SK-N-SH (cell line): ENCODE measurements at regions not wholly inside any gene's neighbourhood (a gene's known extent, or its start where the extent isn't known, plus 50 kb on each side); places are given as distances from the start of the nearest gene placed in this dataset.
A peak's percentile ranks its signal among the peaks of the same experiment; 100 is the strongest.

Experiments
- CTCF ChIA-PET: fragments of 300-600, 350-600 bp; formaldehyde crosslinking; extraction: SDS; loops from one replicate; lab custom pipeline; 2021; lab: Yijun Ruan, JAX
- POLR2A ChIA-PET: fragments of 350-600 bp; sonication (Branson Sonifier 250); formaldehyde crosslinking; extraction: SDS; loops from one replicate; lab custom pipeline; 2020; ENCODE audit warnings: antibody characterized with exemption, inconsistent platforms; lab: Yijun Ruan, JAX
- DNase-seq: peaks from one replicate; pipeline ENCODE4 v3.0.0; 2012
- H2AFZ ChIP-seq: fragments of 200-600 bp; sonication (generic); 2 replicates; pipeline ENCODE4 v1.8.1; 2016; ENCODE audit warnings: antibody characterized with exemption, mild to moderate bottlenecking, low read depth
- H3F3A ChIP-seq: fragments of 200-600 bp; sonication (generic); replicated peaks from 2 replicates; pipeline ENCODE3; 2016; ENCODE audit warnings: antibody characterized with exemption, mild to moderate bottlenecking; ENCODE audit not compliant: insufficient read depth
- H3K27ac ChIP-seq, 2 experiments: fragments of 200-500 bp in 1 of 2; fragments of 200-600 bp in 1 of 2; sonication (Bioruptor generic) in 1 of 2; sonication (generic), shearing (Covaris generic) in 1 of 2; 2 replicates each; pipeline versions ENCODE4 v1.5.1 to v1.6.1; 2014 to 2016; ENCODE audit warnings: low read depth in 2 of 2, inconsistent platforms in 1 of 2, low read length in 1 of 2, mild to moderate bottlenecking in 1 of 2, mixed read lengths in 1 of 2
- H3K27me3 ChIP-seq: fragments of 200-600 bp; sonication (generic), shearing (Covaris generic); 2 replicates; pipeline ENCODE4 v1.6.1; 2016; ENCODE audit warnings: mixed run types; ENCODE audit not compliant: insufficient read depth
- H3K36me3 ChIP-seq, 2 experiments: fragments of 200-500 bp in 1 of 2; fragments of 200-600 bp in 1 of 2; sonication (Bioruptor generic) in 1 of 2; sonication (generic) in 1 of 2; replicated peaks in 1 of 2; 2 replicates each; pipeline versions ENCODE3 to v1.5.1; 2014 to 2016; ENCODE audit warnings: low read length in 1 of 2, mild to moderate bottlenecking in 1 of 2; ENCODE audit not compliant: insufficient read depth in 2 of 2, control insufficient read depth in 1 of 2
- H3K4me1 ChIP-seq, 2 experiments: fragments of 200-500 bp in 1 of 2; fragments of 200-600 bp in 1 of 2; sonication (Bioruptor generic) in 1 of 2; sonication (generic), shearing (Covaris generic) in 1 of 2; 2 replicates each; pipeline versions ENCODE4 v1.5.1 to v1.6.1; 2014 to 2016; ENCODE audit warnings: low read depth in 1 of 2, low read length in 1 of 2, mixed run types in 1 of 2; ENCODE audit not compliant: insufficient read depth in 2 of 2, control insufficient read depth in 1 of 2
- H3K4me2 ChIP-seq: fragments of 200-600 bp; sonication (generic), shearing (Covaris generic); 2 replicates; pipeline ENCODE4 v1.6.1; 2017; ENCODE audit warnings: mixed run types
- H3K4me3 ChIP-seq, 2 experiments: fragments of 200-500 bp in 1 of 2; fragments of 200-600 bp in 1 of 2; sonication (Bioruptor generic) in 1 of 2; sonication (generic), shearing (Covaris generic) in 1 of 2; 2 replicates each; pipeline versions ENCODE4 v1.5.1 to v1.8.1; 2014 to 2016; ENCODE audit warnings: low read depth in 2 of 2, inconsistent platforms in 1 of 2, low read length in 1 of 2, mild to moderate bottlenecking in 1 of 2, mixed read lengths in 1 of 2, moderate library complexity in 1 of 2
- H3K79me2 ChIP-seq: fragments of 200-600 bp; sonication (generic); 2 replicates; pipeline ENCODE4 v1.8.1; 2017; ENCODE audit warnings: mild to moderate bottlenecking; ENCODE audit not compliant: insufficient read depth
- H3K9ac ChIP-seq: fragments of 200-600 bp; sonication (generic); 2 replicates; pipeline ENCODE4 v1.6.1; 2017; ENCODE audit warnings: mixed run types
- H3K9me2 ChIP-seq: fragments of 200-600 bp; sonication (generic); 2 replicates; pipeline ENCODE4 v1.6.1; 2017; ENCODE audit warnings: mixed run types
- H3K9me3 ChIP-seq: fragments of 200-600 bp; sonication (generic); 2 replicates; pipeline ENCODE4 v1.6.1; 2017; ENCODE audit warnings: mixed run types, mild to moderate bottlenecking, moderate library complexity
- H4K20me1 ChIP-seq: fragments of 200-600 bp; sonication (generic); 2 replicates; pipeline ENCODE4 v1.6.1; 2017; ENCODE audit warnings: mild to moderate bottlenecking, mixed run types; ENCODE audit not compliant: insufficient read depth
- ELF1 ChIP-seq: IDR thresholded peaks from 2 replicates; pipeline ENCODE4 v1.4.0; 2012
- EZH2phosphoT487 ChIP-seq: fragments of 200-600 bp; sonication (generic); IDR thresholded peaks from 2 replicates; pipeline ENCODE4 v1.6.1; 2017; ENCODE audit warnings: low read depth, mixed run types, mild to moderate bottlenecking, antibody characterized with exemption, moderate library complexity, borderline replicate concordance
- FOSL2 ChIP-seq: IDR thresholded peaks from 2 replicates; pipeline ENCODE4 v1.4.0; 2012; ENCODE audit warnings: low read depth, mild to moderate bottlenecking, moderate library complexity, borderline replicate concordance
- FOXM1 ChIP-seq: IDR thresholded peaks from 2 replicates; pipeline ENCODE4 v1.4.0; 2012; ENCODE audit warnings: low read depth, mild to moderate bottlenecking
- GABPA ChIP-seq: IDR thresholded peaks from 2 replicates; pipeline ENCODE4 v1.4.0; 2012; ENCODE audit warnings: low read depth, mild to moderate bottlenecking
- GATA2 ChIP-seq: sonication (generic); formaldehyde crosslinking; IDR thresholded peaks from 2 replicates; pipeline ENCODE4 v1.5.0; 2020; ENCODE audit warnings: mild to moderate bottlenecking, missing genetic modification reagents
- MEF2A ChIP-seq: IDR thresholded peaks from 2 replicates; pipeline ENCODE4 v1.4.0; 2012; ENCODE audit warnings: low read depth, borderline replicate concordance
- NFIC ChIP-seq: IDR thresholded peaks from 2 replicates; pipeline ENCODE4 v1.4.0; 2012; ENCODE audit warnings: borderline replicate concordance
- PBX3 ChIP-seq: IDR thresholded peaks from 2 replicates; pipeline ENCODE4; 2012
- RCOR1 ChIP-seq: fragments of 150-350 bp; IDR thresholded peaks from 2 replicates; pipeline ENCODE4 v1.6.1; 2017; ENCODE audit warnings: antibody characterized with exemption, low read length
- SMC3 ChIP-seq: IDR thresholded peaks from 2 replicates; pipeline ENCODE4 v1.6.1; 2012; ENCODE audit warnings: low read depth, low read length, improper control_type of control experiment
- TAF1 ChIP-seq: IDR thresholded peaks from 2 replicates; pipeline ENCODE4 v1.6.1; 2012; ENCODE audit warnings: low read depth, mild to moderate bottlenecking, low read length, moderate library complexity, borderline replicate concordance
- TCF12 ChIP-seq: IDR thresholded peaks from 2 replicates; pipeline ENCODE4 v1.4.0; 2012
- USF2 ChIP-seq: fragments of 150-350 bp; IDR thresholded peaks from 2 replicates; pipeline ENCODE4 v1.6.1; 2017; ENCODE audit warnings: antibody characterized with exemption, low read length, low read depth, borderline replicate concordance
- YY1 ChIP-seq: IDR thresholded peaks from 2 replicates; pipeline ENCODE4 v1.4.0; 2012; ENCODE audit warnings: low read depth, mild to moderate bottlenecking
- ZBTB33 ChIP-seq: IDR thresholded peaks from 2 replicates; pipeline ENCODE4 v1.4.0; 2012; ENCODE audit warnings: low read depth, borderline replicate concordance
- WGBS: methylation state at CpG from one replicate; pipeline ENCODE4 v1.1.6; 2017; ENCODE audit warnings: low lambda C conversion rate; 5-methylcytosine and 5-hydroxymethylcytosine counted together

- H3K4me2 ChIP-seq, result peak overlapping the region; percentile 66; the same call in 1 of the 2 replicates
- ChIA-PET CTCF (interaction anchor here (1.1 to 3.7 kb wide), 7 partner anchors 10 to 454 kb away, joined by 4 to 18 read pairs (median 5); partner anchors contain the start of gene NCAM1), POLR2A (interaction anchor here (0.6 to 2.7 kb wide), 4 partner anchors 58 to 454 kb away, joined by 3 to 11 read pairs (median 3); no protein-coding TSS in a partner anchor)
- H3K4me1 ChIP-seq, result peaks cover 18 to 52% of the 10 kb centered on the region in 2 experiments
- H3K9ac ChIP-seq, result no peak overlapping the region
- no peaks in the 10 kb centered on the region for H3K9me3 ChIP-seq
- H3K79me2 ChIP-seq, result no peaks in the 10 kb centered on the region
- WGBS, result 59% methylated on average over 11 of the region's 13 CpGs
- no peaks in the 10 kb centered on the region for H4K20me1 ChIP-seq
- peak; percentile 45 for DNase-seq
- H3K27ac ChIP-seq, result peak overlapping the region; percentile 28 to 97; a peak in 3 of 4 replicates
- H3K27me3 ChIP-seq, result no peaks in the 10 kb centered on the region
- no peaks in the 10 kb centered on the region for H3F3A ChIP-seq
- TF ChIP-seq TCF12 (0 out of 2 replicates have a peak, but pooled peaks have one; percentile 12), GATA2 (CRISPR knock-in tag) (no peak; the same call in 1 of the 2 replicates), PBX3 (0 out of 2 replicates have a peak, but pooled peaks have one; percentile 15)
- TF ChIP-seq, all 33 proteins: peak for 2
- Histone ChIP-seq H2AFZ (no peak overlapping the region), H3K4me3 (no peak overlapping the region; a peak in 1 of 4 replicates), H3K36me3 (no peaks in the 10 kb centered on the region), H3K9me2 (no peaks in the 10 kb centered on the region)
Observed at GRCh38 chr11:112835591-112836255, 125.5 kb upstream of the NCAM1 start.

- no peak for DNase-seq
- Histone ChIP-seq H3K4me2 (no peak overlapping the region), H3K9me3 (no peaks in the 10 kb centered on the region), H3K79me2 (no peaks in the 10 kb centered on the region), H3F3A (no peaks in the 10 kb centered on the region), H3K36me3 (no peaks in the 10 kb centered on the region), H2AFZ (no peak overlapping the region), H3K4me3 (no peak overlapping the region), H3K9me2 (no peaks in the 10 kb centered on the region), H3K4me1 (peaks cover 18 to 52% of the 10 kb centered on the region in 2 experiments), H4K20me1 (no peaks in the 10 kb centered on the region), H3K27me3 (no peaks in the 10 kb centered on the region), H3K27ac (peak overlapping the region in 1 of 2 experiments; percentile 97; a peak in 2 of 4 replicates), H3K9ac (no peak overlapping the region)
- TF ChIP-seq PBX3 (no peak), NFIC (no peak), ZBTB33 (no peak), TCF12 (no peak), ELF1 (no peak), RCOR1 (no peak), YY1 (no peak), EZH2phosphoT487 (no peak), FOSL2 (no peak), GABPA (no peak), USF2 (no peak), TAF1 (no peak), FOXM1 (no peak), SMC3 (no peak), MEF2A (no peak)
- ChIA-PET POLR2A (interaction anchor here (0.6 to 2.7 kb wide), 3 partner anchors 58 to 260 kb away, joined by 3 to 11 read pairs (median 3); no protein-coding TSS in a partner anchor), CTCF (interaction anchor here (1.1 to 3.7 kb wide), 7 partner anchors 11 to 453 kb away, joined by 4 to 18 read pairs (median 5); partner anchors contain the start of gene NCAM1)
- WGBS, result 71% methylated on average over 8 of the region's 9 CpGs
Observed at GRCh38 chr11:112836256-112836602, 125.0 kb upstream of the NCAM1 start.
